Stomach (tissue), 4 donors: ENCODE measurements at regions not wholly inside any gene's neighbourhood (a gene's known extent, or its start where the extent isn't known, plus 50 kb on each side); places are given as distances from the start of the nearest gene placed in this dataset.
"Not testable (repeated sequence)": the region's sequence is repeated elsewhere in the genome, so short reads cannot be mapped to it uniquely, and the experiment has no call there.

Experiments
- EP300 ChIP-seq: sonication (generic); formaldehyde crosslinking; IDR thresholded peaks from one replicate; pipeline ENCODE4 v1.6.1; 2017; ENCODE audit warnings: antibody characterized with exemption
- POLR2A ChIP-seq, 4 donors: fragments of 450-650 bp; IDR thresholded peaks; one replicate each; pipeline ENCODE4 v1.6.1; 2016; ENCODE audit warnings: antibody characterized with exemption in 4 of 4, control low read depth in 2 of 4, mild to moderate bottlenecking in 1 of 4, moderate library complexity in 1 of 4
- POLR2AphosphoS5 ChIP-seq, 3 donors: sonication (generic); formaldehyde crosslinking; IDR thresholded peaks; one replicate each; pipeline ENCODE4 v1.6.1; 2016; ENCODE audit warnings: antibody characterized with exemption in 3 of 3
- TF ChIP-seq, protein P1 (sequence below), 7 experiments: fragments of 450-650 bp in 4 of 7; fragments of 200-600 bp in 3 of 7; sonication (generic) in 3 of 7; IDR thresholded peaks; one replicate each; pipeline ENCODE4 v1.5.1; 2016 to 2019; ENCODE audit warnings: antibody characterized with exemption in 7 of 7, control low read depth in 2 of 7, mild to moderate bottlenecking in 1 of 7

DNA sequence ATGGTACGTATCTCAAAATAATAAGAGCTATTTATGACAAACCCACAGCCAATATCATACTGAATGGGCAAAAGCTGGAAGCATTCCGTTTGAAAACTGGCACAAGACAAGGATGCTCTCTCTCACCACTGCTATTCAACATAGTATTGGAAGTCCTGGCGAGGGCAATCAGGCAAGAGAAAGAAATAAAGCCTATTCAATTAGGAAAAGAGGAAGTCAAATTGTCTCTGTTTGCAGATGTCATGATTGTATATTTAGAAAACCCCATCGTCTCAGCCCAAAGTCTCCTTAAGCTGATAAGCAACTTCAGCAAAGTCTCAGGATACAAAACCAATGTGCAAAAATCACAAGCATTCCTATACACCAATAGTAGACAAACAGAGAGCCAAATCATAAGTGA lies 172.1 kb downstream of the HLX start:
- TF ChIP-seq, protein P1, sequence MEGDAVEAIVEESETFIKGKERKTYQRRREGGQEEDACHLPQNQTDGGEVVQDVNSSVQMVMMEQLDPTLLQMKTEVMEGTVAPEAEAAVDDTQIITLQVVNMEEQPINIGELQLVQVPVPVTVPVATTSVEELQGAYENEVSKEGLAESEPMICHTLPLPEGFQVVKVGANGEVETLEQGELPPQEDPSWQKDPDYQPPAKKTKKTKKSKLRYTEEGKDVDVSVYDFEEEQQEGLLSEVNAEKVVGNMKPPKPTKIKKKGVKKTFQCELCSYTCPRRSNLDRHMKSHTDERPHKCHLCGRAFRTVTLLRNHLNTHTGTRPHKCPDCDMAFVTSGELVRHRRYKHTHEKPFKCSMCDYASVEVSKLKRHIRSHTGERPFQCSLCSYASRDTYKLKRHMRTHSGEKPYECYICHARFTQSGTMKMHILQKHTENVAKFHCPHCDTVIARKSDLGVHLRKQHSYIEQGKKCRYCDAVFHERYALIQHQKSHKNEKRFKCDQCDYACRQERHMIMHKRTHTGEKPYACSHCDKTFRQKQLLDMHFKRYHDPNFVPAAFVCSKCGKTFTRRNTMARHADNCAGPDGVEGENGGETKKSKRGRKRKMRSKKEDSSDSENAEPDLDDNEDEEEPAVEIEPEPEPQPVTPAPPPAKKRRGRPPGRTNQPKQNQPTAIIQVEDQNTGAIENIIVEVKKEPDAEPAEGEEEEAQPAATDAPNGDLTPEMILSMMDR (IDR thresholded peaks at IDR 0.05): not testable (repeated sequence)
- TF ChIP-seq POLR2AphosphoS5 (IDR thresholded peaks at IDR 0.05); EP300; POLR2A (IDR thresholded peaks at IDR 0.05): not testable (repeated sequence)
